Fibroblast of mammary gland (primary cell): ENCODE measurements at regions not wholly inside any gene's neighbourhood (a gene's known extent, or its start where the extent isn't known, plus 50 kb on each side); places are given as distances from the start of the nearest gene placed in this dataset.

Experiments
- DNase-seq: peaks from one replicate; pipeline ENCODE4 v3.0.0-alpha.2; 2010; ENCODE audit warnings: low read depth
- H3K4me3 ChIP-seq: 2 replicates; pipeline ENCODE4 v1.5.1; 2011; ENCODE audit warnings: low read depth, mild to moderate bottlenecking, low read length, moderate library complexity; ENCODE audit not compliant: control insufficient read depth
- CTCF ChIP-seq: conservative IDR thresholded peaks from 2 replicates; pipeline ENCODE4 v1.5.1; 2011; ENCODE audit warnings: low read depth, low read length, inconsistent platforms; ENCODE audit not compliant: control insufficient read depth, insufficient read depth

GRCh38 chr10:33660329-33660728, 325.9 kb upstream of the NRP1 start:
- no peak overlapping the region for H3K4me3 ChIP-seq
- DNase-seq, result no peak
- TF ChIP-seq CTCF, result no peak

- no peak for TF ChIP-seq CTCF
- no peak overlapping the region for H3K4me3 ChIP-seq
- DNase-seq, result no peak
These were observed 323.4 kb upstream of the NRP1 start for GRCh38 chr10:33657913-33658312.

- H3K4me3 ChIP-seq, result no peak overlapping the region
- TF ChIP-seq CTCF, result no peak
- DNase-seq, result peak; percentile 70
These were observed 322.9 kb upstream of the NRP1 start for GRCh38 chr10:33657154-33657908.

- TF ChIP-seq CTCF, result no peak
- no peak overlapping the region for H3K4me3 ChIP-seq
- no peak for DNase-seq
These were observed 321.5 kb upstream of the NRP1 start for GRCh38 chr10:33655921-33656320.

- TF ChIP-seq CTCF, result no peak
- no peak for DNase-seq
- H3K4me3 ChIP-seq, result no peak overlapping the region
These were observed 320.8 kb upstream of the NRP1 start for GRCh38 chr10:33655165-33655815.

- no peak overlapping the region for H3K4me3 ChIP-seq
- DNase-seq, result peak; percentile 74
- TF ChIP-seq CTCF, result no peak
These were observed 319.3 kb upstream of the NRP1 start for GRCh38 chr10:33653584-33654367.
